Stomach smooth muscle (tissue), 2 donors: ENCODE measurements at regions not wholly inside any gene's neighbourhood (a gene's known extent, or its start where the extent isn't known, plus 50 kb on each side); places are given as distances from the start of the nearest gene placed in this dataset.
A peak's percentile ranks its signal among the peaks of the same experiment; 100 is the strongest.

ENCODE experiments used
- H3K27ac ChIP-seq: one replicate; pipeline ENCODE4 v1.7.0; 2013; ENCODE audit warnings: mild to moderate bottlenecking, low read length, inconsistent platforms
- H3K27me3 ChIP-seq, 2 donors: one replicate each; pipeline ENCODE4 v1.7.0; 2013; ENCODE audit warnings: low read length in 2 of 2; ENCODE audit not compliant: insufficient read depth in 2 of 2, control insufficient read depth in 1 of 2
- H3K36me3 ChIP-seq, 2 donors: one replicate each; pipeline ENCODE4 v1.7.0; 2013; ENCODE audit warnings: low read length in 2 of 2; ENCODE audit not compliant: control insufficient read depth in 2 of 2, insufficient read depth in 2 of 2
- H3K4me1 ChIP-seq: one replicate; pipeline ENCODE4 v1.7.0; 2013; ENCODE audit warnings: low read length; ENCODE audit not compliant: control insufficient read depth, insufficient read depth
- H3K4me3 ChIP-seq, 2 donors: one replicate each; pipeline ENCODE4 v1.7.0; 2013; ENCODE audit warnings: low read length in 2 of 2
- H3K9ac ChIP-seq, 2 donors: one replicate each; pipeline ENCODE4 v1.7.0; 2013; ENCODE audit warnings: low read length in 2 of 2, mild to moderate bottlenecking in 1 of 2
- H3K9me3 ChIP-seq, 2 donors: one replicate each; pipeline ENCODE4 v1.7.0; 2013; ENCODE audit warnings: low read length in 2 of 2; ENCODE audit not compliant: control insufficient read depth in 2 of 2
- donor health status: healthy.
- donor health status: Pancreatic carcinoma.

- Histone ChIP-seq H3K27me3 (no peaks in the 10 kb centered on the region), H3K27ac (no peak overlapping the region), H3K36me3 (no peaks in the 10 kb centered on the region), H3K9me3 (no peaks in the 10 kb centered on the region), H3K9ac (no peak overlapping the region), H3K4me1 (peaks cover 15% of the 10 kb centered on the region), H3K4me3 (no peak overlapping the region)
Observed at GRCh38 chr18:75643083-75643482, 215.6 kb upstream of the SMIM21 start.

GRCh38 chr18:75639472-75639831 lies 211.9 kb upstream of the SMIM21 start:
- Histone ChIP-seq H3K4me1 (peaks cover 15% of the 10 kb centered on the region), H3K9ac (no peak overlapping the region), H3K36me3 (no peaks in the 10 kb centered on the region), H3K27me3 (no peaks in the 10 kb centered on the region), H3K27ac (no peak overlapping the region), H3K9me3 (no peaks in the 10 kb centered on the region), H3K4me3 (peak overlapping the region in 1 of 2 donors; percentile 72)

GRCh38 chr18:75638776-75639471 lies 211.4 kb upstream of the SMIM21 start:
- Histone ChIP-seq H3K9ac (peak overlapping the region; percentile 36 to 43), H3K36me3 (no peaks in the 10 kb centered on the region), H3K4me3 (peak overlapping the region; percentile 68 to 72), H3K27ac (peak overlapping the region; percentile 31), H3K9me3 (no peaks in the 10 kb centered on the region), H3K27me3 (no peaks in the 10 kb centered on the region), H3K4me1 (peaks cover 15% of the 10 kb centered on the region)

GRCh38 chr18:75638223-75638775 lies 210.8 kb upstream of the SMIM21 start:
- Histone ChIP-seq H3K4me3 (peak overlapping the region; percentile 68 to 72), H3K27me3 (no peaks in the 10 kb centered on the region), H3K9ac (peak overlapping the region in 1 of 2 donors; percentile 43), H3K9me3 (no peaks in the 10 kb centered on the region), H3K27ac (peak overlapping the region; percentile 31), H3K4me1 (peaks cover 15% of the 10 kb centered on the region), H3K36me3 (no peaks in the 10 kb centered on the region)

GRCh38 chr18:75635096-75635495 lies 207.6 kb upstream of the SMIM21 start:
- peaks cover 0 to 2% of the 10 kb centered on the region in 2 donors for H3K9me3 ChIP-seq
- H3K36me3 ChIP-seq, result no peaks in the 10 kb centered on the region
- H3K27ac ChIP-seq, result no peak overlapping the region
- H3K4me1 ChIP-seq, result peaks cover 15% of the 10 kb centered on the region
- H3K4me3 ChIP-seq, result no peak overlapping the region
- H3K9ac ChIP-seq, result no peak overlapping the region
- H3K27me3 ChIP-seq, result no peaks in the 10 kb centered on the region

GRCh38 chr18:75625966-75626365 lies 198.5 kb upstream of the SMIM21 start:
- Histone ChIP-seq H3K27ac (no peak overlapping the region), H3K4me1 (no peaks in the 10 kb centered on the region)

DNA sequence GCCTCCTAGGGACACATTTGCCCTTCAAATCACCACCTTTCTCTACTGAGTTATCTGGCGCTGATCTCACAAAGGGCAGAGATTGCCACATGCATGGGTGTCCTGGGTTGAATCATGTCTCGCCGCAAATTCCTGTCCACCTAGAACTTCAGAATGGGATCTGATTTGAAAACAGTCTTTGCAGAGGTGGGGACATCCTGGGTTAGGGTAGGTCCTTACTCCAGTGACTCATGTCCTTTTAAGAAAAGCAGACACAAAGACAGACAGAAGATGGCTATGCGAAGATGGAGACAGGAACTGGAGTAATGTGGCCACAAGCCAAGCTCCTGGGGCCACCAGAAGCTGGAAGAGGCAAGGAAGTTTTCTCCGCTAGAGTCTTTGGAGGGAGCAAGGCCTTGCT lies 197.4 kb upstream of the SMIM21 start:
- Histone ChIP-seq H3K9me3 (no peaks in the 10 kb centered on the region), H3K4me3 (no peak overlapping the region), H3K27me3 (no peaks in the 10 kb centered on the region), H3K9ac (no peak overlapping the region), H3K36me3 (no peaks in the 10 kb centered on the region), H3K27ac (no peak overlapping the region), H3K4me1 (no peaks in the 10 kb centered on the region)

More at GRCh38 chr18:75625966-75626365, 198.5 kb upstream of the SMIM21 start:
- Histone ChIP-seq H3K36me3 (no peaks in the 10 kb centered on the region), H3K4me3 (no peak overlapping the region), H3K27me3 (no peaks in the 10 kb centered on the region), H3K9me3 (no peaks in the 10 kb centered on the region), H3K9ac (no peak overlapping the region)

DNA sequence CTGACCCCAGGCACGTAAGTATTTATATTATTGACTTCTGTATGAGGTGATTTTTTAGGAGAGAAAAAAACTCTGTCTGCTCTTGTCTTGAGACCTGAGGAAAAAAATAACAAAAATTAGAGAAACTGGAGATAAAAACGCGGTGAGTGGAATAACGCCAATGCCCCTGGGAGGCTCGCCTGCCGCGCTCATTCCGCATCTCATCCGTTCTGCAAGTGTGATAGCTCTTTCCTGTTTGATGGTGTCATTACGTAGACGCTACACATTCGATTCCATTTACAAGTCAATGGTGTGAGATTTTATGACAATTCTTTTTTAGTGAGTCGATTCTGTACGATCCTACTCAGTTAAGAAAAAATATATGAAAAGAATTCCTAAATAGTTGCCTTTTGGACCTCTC lies 194.3 kb upstream of the SMIM21 start:
- Histone ChIP-seq H3K9ac (no peak overlapping the region), H3K9me3 (no peaks in the 10 kb centered on the region), H3K27ac (no peak overlapping the region), H3K4me3 (no peak overlapping the region), H3K36me3 (no peaks in the 10 kb centered on the region), H3K4me1 (no peaks in the 10 kb centered on the region), H3K27me3 (no peaks in the 10 kb centered on the region)

DNA sequence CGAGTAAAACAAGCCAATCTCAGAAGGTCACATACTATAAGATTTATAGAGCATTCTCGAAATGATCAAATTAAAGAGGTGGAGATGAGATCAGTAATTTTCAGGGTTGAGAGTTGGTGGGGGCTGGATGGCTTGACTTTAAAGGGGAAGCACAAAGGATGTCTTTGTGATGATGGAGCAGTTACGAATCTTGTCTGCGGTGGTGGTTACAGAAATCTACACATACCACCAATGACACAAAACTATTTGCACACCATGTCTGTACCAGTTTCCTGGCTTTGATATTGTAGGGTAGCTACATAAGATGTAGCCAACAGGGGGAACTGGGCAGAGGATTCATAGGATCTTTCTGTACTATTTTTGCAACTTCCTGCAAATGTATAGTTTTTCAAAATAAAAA lies 190.6 kb upstream of the SMIM21 start:
- H3K27ac ChIP-seq, result no peak overlapping the region
- H3K36me3 ChIP-seq, result no peaks in the 10 kb centered on the region
- no peaks in the 10 kb centered on the region for H3K27me3 ChIP-seq
- no peaks in the 10 kb centered on the region for H3K9me3 ChIP-seq
- H3K9ac ChIP-seq, result no peak overlapping the region
- no peak overlapping the region for H3K4me3 ChIP-seq
- no peaks in the 10 kb centered on the region for H3K4me1 ChIP-seq

GRCh38 chr18:75612456-75612855 lies 185.0 kb upstream of the SMIM21 start:
- Histone ChIP-seq H3K9ac (no peak overlapping the region), H3K36me3 (no peaks in the 10 kb centered on the region), H3K27me3 (no peaks in the 10 kb centered on the region), H3K4me3 (no peak overlapping the region), H3K27ac (no peak overlapping the region), H3K9me3 (no peaks in the 10 kb centered on the region), H3K4me1 (no peaks in the 10 kb centered on the region)

GRCh38 chr18:75607701-75608100 lies 180.2 kb upstream of the SMIM21 start:
- no peaks in the 10 kb centered on the region for H3K9me3 ChIP-seq
- H3K36me3 ChIP-seq, result no peaks in the 10 kb centered on the region
- H3K9ac ChIP-seq, result no peak overlapping the region
- H3K4me3 ChIP-seq, result no peak overlapping the region
- no peaks in the 10 kb centered on the region for H3K27me3 ChIP-seq
- H3K4me1 ChIP-seq, result no peaks in the 10 kb centered on the region
- no peak overlapping the region for H3K27ac ChIP-seq
